Panc1 (cell line): ENCODE measurements at regions not wholly inside any gene's neighbourhood (a gene's known extent, or its start where the extent isn't known, plus 50 kb on each side); places are given as distances from the start of the nearest gene placed in this dataset.

ENCODE experiments used
- ATAC-seq: fragments of 200-7000 bp; cut with Tn5 transposase; 2 replicates; pipeline ENCODE4 v1.9.1; 2020; ENCODE audit warnings: mild to moderate bottlenecking, moderate library complexity
- BruUV-seq: library from RNA; stranded (reverse); fragments of 400-500 nt; replicated peaks from 2 replicates; lab custom pipeline; 2021; lab: Mats Ljungman, UMichigan
- CTCF ChIA-PET: fragments of 300-600 bp; sonication (Branson Sonifier 250); formaldehyde crosslinking; loops from one replicate; lab custom pipeline; 2022; ENCODE audit warnings: antibody characterized with exemption; lab: Charles Lee
- POLR2A ChIA-PET: fragments of 300-600 bp; sonication (Branson Sonifier 250); formaldehyde crosslinking; loops from one replicate; lab custom pipeline; 2022; ENCODE audit warnings: antibody characterized with exemption; lab: Charles Lee
- DNase-seq: peaks from one replicate; pipeline ENCODE4 v3.0.0-alpha.2; 2010; ENCODE audit warnings: low read depth, low spot score
- H3K27ac ChIP-seq: 2 replicates; pipeline ENCODE4 v1.5.1; 2011; ENCODE audit warnings: mild to moderate bottlenecking, low read length, inconsistent platforms
- H3K27me3 ChIP-seq: fragments of 200-500 bp; sonication (Bioruptor generic); 2 replicates; pipeline ENCODE4 v1.6.0; 2014; ENCODE audit warnings: low read length, inconsistent platforms; ENCODE audit not compliant: control insufficient read depth, insufficient read depth
- H3K36me3 ChIP-seq: fragments of 200-500 bp; sonication (Bioruptor generic); 2 replicates; pipeline ENCODE4 v1.5.1; 2014; ENCODE audit warnings: inconsistent platforms, mild to moderate bottlenecking, low read length, moderate library complexity; ENCODE audit not compliant: control insufficient read depth, insufficient read depth
- H3K4me1 ChIP-seq: 2 replicates; pipeline ENCODE4 v1.5.1; 2011; ENCODE audit warnings: inconsistent platforms, mild to moderate bottlenecking, low read length, moderate library complexity; ENCODE audit not compliant: control insufficient read depth, insufficient read depth
- H3K4me3 ChIP-seq, 2 experiments: 2 replicates each; pipeline ENCODE4 v1.5.1; 2011 to 2012; ENCODE audit warnings: low read depth in 2 of 2, low read length in 2 of 2, mild to moderate bottlenecking in 2 of 2, inconsistent platforms in 1 of 2, moderate library complexity in 1 of 2
- H3K9me3 ChIP-seq: fragments of 200-500 bp; sonication (Bioruptor generic); 2 replicates; pipeline ENCODE4 v1.5.1; 2014; ENCODE audit warnings: low read depth, mild to moderate bottlenecking, inconsistent platforms, low read length, moderate library complexity; ENCODE audit not compliant: control insufficient read depth, insufficient read depth
- POLR2AphosphoS5 ChIP-seq: IDR thresholded peaks from 2 replicates; pipeline ENCODE4 v1.6.1; 2012; ENCODE audit warnings: mild to moderate bottlenecking, low read depth, low read length, moderate library complexity
- SIN3A ChIP-seq: IDR thresholded peaks from 2 replicates; pipeline ENCODE4 v1.6.1; 2012; ENCODE audit warnings: low read depth, mild to moderate bottlenecking, low read length, moderate library complexity, borderline replicate concordance; ENCODE audit not compliant: insufficient read depth
- TCF7L2 ChIP-seq: IDR thresholded peaks from 2 replicates; pipeline ENCODE4 v1.6.1; 2011; ENCODE audit warnings: mild to moderate bottlenecking, low read depth, low read length, inconsistent platforms
- in situ Hi-C: cut with HindIII; loops from 2 replicates; pipeline ENCODE4 v1.10.0; 2016; ENCODE audit warnings: low sequenced_read_pairs, low pct_unique_long_range_greater_than_20kb
- intact Hi-C: fragments of 100-400 bp; cut with micrococcal nuclease; formaldehyde crosslinking; loops from one replicate; pipeline ENCODE4 v1.10.0; 2022; ENCODE audit not compliant: unreplicated experiment
- TF ChIP-seq, protein P1 (sequence below): fragments of 450-650 bp; IDR thresholded peaks from 2 replicates; pipeline ENCODE4 v1.5.1; 2017; ENCODE audit warnings: mild to moderate bottlenecking
- TF ChIP-seq, protein P2 (sequence below), 2 experiments: IDR thresholded peaks; 2 replicates each; pipeline ENCODE4 v1.6.1; 2011 to 2012; ENCODE audit warnings: low read depth in 2 of 2, control low read depth in 1 of 2, low read length in 1 of 2, mild to moderate bottlenecking in 1 of 2, moderate library complexity in 1 of 2; ENCODE audit not compliant: insufficient read depth in 1 of 2

DNA sequence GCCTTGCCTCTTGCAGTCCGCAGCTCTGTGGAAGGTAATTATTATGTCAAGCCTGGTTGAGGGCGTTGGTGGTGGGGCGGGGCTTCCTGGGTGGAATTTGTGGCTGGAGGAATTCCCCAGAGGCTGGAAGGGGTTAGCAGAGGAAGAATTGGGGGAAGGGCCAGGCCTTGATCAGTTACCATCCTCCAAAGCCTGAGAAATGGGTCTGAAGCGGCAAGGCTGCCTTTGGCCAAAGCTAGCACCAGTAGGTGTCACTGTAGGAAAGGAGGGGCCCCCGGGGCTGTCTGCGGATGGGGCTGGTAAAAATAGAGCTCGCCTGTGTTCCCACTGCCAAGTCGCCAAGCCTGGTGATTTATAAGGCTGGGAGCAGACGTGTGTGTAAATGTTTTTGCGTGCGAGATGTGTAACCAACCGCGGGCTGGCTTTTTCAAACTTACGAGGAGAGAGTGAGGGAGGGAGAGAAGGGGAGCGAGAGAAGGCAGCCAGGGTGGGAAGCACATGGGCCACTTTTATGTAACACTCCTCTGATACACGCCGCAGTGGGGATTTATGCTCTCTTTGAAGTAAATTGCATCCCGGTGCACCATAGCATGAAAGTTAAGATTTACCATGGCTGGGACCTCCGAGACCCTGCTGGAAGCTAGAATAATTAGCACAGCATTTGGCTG lies 367.0 kb downstream of the BCOR start:
- no TSS peak for BruUV-seq
- Histone ChIP-seq H3K36me3 (no peaks in the 10 kb centered on the region), H3K27ac (no peak overlapping the region), H3K27me3 (no peaks in the 10 kb centered on the region), H3K9me3 (no peaks in the 10 kb centered on the region), H3K4me3 (no peak overlapping the region), H3K4me1 (peaks cover 7% of the 10 kb centered on the region)
- intact Hi-C loops (no loop called here), in situ Hi-C loops (no loop called here)
- DNase-seq (no peak), ATAC-seq (peak; percentile 90)
- CTCF ChIA-PET, result interaction anchor here (0.6 kb wide), 1 partner anchor 375 kb away, joined by 3 read pairs; no protein-coding TSS in a partner anchor
- no peak for TF ChIP-seq POLR2AphosphoS5
- TF ChIP-seq, protein P1, sequence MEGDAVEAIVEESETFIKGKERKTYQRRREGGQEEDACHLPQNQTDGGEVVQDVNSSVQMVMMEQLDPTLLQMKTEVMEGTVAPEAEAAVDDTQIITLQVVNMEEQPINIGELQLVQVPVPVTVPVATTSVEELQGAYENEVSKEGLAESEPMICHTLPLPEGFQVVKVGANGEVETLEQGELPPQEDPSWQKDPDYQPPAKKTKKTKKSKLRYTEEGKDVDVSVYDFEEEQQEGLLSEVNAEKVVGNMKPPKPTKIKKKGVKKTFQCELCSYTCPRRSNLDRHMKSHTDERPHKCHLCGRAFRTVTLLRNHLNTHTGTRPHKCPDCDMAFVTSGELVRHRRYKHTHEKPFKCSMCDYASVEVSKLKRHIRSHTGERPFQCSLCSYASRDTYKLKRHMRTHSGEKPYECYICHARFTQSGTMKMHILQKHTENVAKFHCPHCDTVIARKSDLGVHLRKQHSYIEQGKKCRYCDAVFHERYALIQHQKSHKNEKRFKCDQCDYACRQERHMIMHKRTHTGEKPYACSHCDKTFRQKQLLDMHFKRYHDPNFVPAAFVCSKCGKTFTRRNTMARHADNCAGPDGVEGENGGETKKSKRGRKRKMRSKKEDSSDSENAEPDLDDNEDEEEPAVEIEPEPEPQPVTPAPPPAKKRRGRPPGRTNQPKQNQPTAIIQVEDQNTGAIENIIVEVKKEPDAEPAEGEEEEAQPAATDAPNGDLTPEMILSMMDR, result peak; percentile 81
- POLR2A ChIA-PET, result no interaction called here

DNA sequence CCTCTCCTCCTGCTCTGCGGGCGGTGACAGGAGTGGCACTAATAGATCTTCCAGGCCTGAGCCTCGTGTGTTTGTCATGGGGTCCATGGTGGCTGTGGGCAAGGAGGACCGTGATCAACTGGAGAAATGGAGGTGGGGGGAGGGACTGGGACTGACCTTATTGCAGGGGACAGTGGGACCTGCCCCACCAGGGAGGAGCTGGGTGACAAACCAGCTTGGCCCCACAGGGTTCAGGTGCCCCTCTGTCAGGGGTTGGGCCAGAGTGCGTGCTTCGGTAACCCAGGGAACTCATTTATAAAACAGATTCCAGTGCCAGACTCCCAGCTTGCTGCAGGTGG lies 366.5 kb downstream of the BCOR start:
- no TSS peak for BruUV-seq
- H3K4me3 ChIP-seq, result no peak overlapping the region
- DNase-seq (no peak), ATAC-seq (0 out of 2 replicates have a peak, but pooled peaks have one; percentile 37)
- H3K4me1 ChIP-seq, result peaks cover 7% of the 10 kb centered on the region
- TF ChIP-seq TCF7L2 (no peak), POLR2AphosphoS5 (no peak), SIN3A (no peak)
- TF ChIP-seq, protein P1, result no peak
- TF ChIP-seq, protein P2, sequence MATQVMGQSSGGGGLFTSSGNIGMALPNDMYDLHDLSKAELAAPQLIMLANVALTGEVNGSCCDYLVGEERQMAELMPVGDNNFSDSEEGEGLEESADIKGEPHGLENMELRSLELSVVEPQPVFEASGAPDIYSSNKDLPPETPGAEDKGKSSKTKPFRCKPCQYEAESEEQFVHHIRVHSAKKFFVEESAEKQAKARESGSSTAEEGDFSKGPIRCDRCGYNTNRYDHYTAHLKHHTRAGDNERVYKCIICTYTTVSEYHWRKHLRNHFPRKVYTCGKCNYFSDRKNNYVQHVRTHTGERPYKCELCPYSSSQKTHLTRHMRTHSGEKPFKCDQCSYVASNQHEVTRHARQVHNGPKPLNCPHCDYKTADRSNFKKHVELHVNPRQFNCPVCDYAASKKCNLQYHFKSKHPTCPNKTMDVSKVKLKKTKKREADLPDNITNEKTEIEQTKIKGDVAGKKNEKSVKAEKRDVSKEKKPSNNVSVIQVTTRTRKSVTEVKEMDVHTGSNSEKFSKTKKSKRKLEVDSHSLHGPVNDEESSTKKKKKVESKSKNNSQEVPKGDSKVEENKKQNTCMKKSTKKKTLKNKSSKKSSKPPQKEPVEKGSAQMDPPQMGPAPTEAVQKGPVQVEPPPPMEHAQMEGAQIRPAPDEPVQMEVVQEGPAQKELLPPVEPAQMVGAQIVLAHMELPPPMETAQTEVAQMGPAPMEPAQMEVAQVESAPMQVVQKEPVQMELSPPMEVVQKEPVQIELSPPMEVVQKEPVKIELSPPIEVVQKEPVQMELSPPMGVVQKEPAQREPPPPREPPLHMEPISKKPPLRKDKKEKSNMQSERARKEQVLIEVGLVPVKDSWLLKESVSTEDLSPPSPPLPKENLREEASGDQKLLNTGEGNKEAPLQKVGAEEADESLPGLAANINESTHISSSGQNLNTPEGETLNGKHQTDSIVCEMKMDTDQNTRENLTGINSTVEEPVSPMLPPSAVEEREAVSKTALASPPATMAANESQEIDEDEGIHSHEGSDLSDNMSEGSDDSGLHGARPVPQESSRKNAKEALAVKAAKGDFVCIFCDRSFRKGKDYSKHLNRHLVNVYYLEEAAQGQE (IDR thresholded peaks at IDR 0.05; ENCODE audit: insufficient read depth in 1 of 2, low read depth in 2 of 2, low read length in 1 of 2), result no peak
- in situ Hi-C loops (no loop called here), intact Hi-C loops (no loop called here)
- H3K9me3 ChIP-seq, result no peaks in the 10 kb centered on the region
- H3K27ac ChIP-seq, result no peak overlapping the region
- ChIA-PET CTCF (interaction anchor here (0.6 kb wide), 1 partner anchor 375 kb away, joined by 3 read pairs; no protein-coding TSS in a partner anchor), POLR2A (no interaction called here)
- H3K36me3 ChIP-seq, result no peaks in the 10 kb centered on the region
- no peaks in the 10 kb centered on the region for H3K27me3 ChIP-seq
